GM23338 (cell line): ENCODE measurements at regions not wholly inside any gene's neighbourhood (a gene's known extent, or its start where the extent isn't known, plus 50 kb on each side); places are given as distances from the start of the nearest gene placed in this dataset.

Source experiments
- ATAC-seq: fragments of 200-7000 bp; cut with Tn5 transposase; 3 replicates; pipeline ENCODE4 v1.9.1; 2020
- DNase-seq: peaks from one replicate; pipeline ENCODE4 v3.0.0-alpha.2; 2015; ENCODE audit warnings: low spot score
- H2AFZ ChIP-seq: fragments of 200-600 bp; sonication (generic); 2 replicates; pipeline ENCODE4 v1.8.0; 2016; ENCODE audit warnings: antibody characterized with exemption, mild to moderate bottlenecking, moderate library complexity
- H3F3A ChIP-seq: fragments of 200-600 bp; sonication (generic); replicated peaks from 2 replicates; pipeline ENCODE4 v1.8.0; 2017; ENCODE audit warnings: antibody characterized with exemption, mixed run types, low read depth
- H3K27ac ChIP-seq: fragments of 200-600 bp; sonication (generic); 2 replicates; pipeline ENCODE4 v1.6.1; 2016; ENCODE audit warnings: low read depth
- H3K27me3 ChIP-seq: fragments of 200-600 bp; sonication (generic); 2 replicates; pipeline ENCODE4 v1.8.0; 2016; ENCODE audit warnings: mild to moderate bottlenecking, mixed run types, moderate library complexity; ENCODE audit not compliant: insufficient read depth
- H3K36me3 ChIP-seq: fragments of 200-600 bp; sonication (generic); 2 replicates; pipeline ENCODE4 v1.8.0; 2016; ENCODE audit warnings: mild to moderate bottlenecking; ENCODE audit not compliant: insufficient read depth
- H3K4me1 ChIP-seq: fragments of 200-600 bp; sonication (generic); 2 replicates; pipeline ENCODE4 v1.8.0; 2016; ENCODE audit warnings: mild to moderate bottlenecking, moderate library complexity; ENCODE audit not compliant: insufficient read depth
- H3K4me2 ChIP-seq: fragments of 200-600 bp; sonication (generic); 2 replicates; pipeline ENCODE4 v1.7.1; 2017; ENCODE audit warnings: mixed run types
- H3K4me3 ChIP-seq: fragments of 200-600 bp; sonication (generic); 2 replicates; pipeline ENCODE4 v1.6.1; 2016; ENCODE audit warnings: mixed run types
- H3K79me2 ChIP-seq: fragments of 200-600 bp; sonication (generic); replicated peaks from 2 replicates; pipeline ENCODE4 v1.8.0; 2017; ENCODE audit warnings: mild to moderate bottlenecking; ENCODE audit not compliant: insufficient read depth
- H3K9me2 ChIP-seq: fragments of 200-600 bp; sonication (generic); 2 replicates; pipeline ENCODE4 v1.8.0; 2017; ENCODE audit not compliant: insufficient read depth
- H4K20me1 ChIP-seq: fragments of 200-600 bp; sonication (generic); replicated peaks from 2 replicates; pipeline ENCODE4 v1.8.0; 2017; ENCODE audit warnings: mild to moderate bottlenecking; ENCODE audit not compliant: insufficient read depth
- H3K27ac Mint-ChIP-seq: 2 replicates; pipeline ENCODE4 v1.8.0; 2020; ENCODE audit warnings: inconsistent platforms, mild to moderate bottlenecking, moderate library complexity, mixed read lengths
- H3K27me3 Mint-ChIP-seq: 3 replicates; pipeline ENCODE4 v1.8.0; 2022; ENCODE audit warnings: low read depth, mild to moderate bottlenecking, moderate library complexity, mixed read lengths, inconsistent platforms; ENCODE audit not compliant: insufficient read depth, poor library complexity
- H3K36me3 Mint-ChIP-seq: 3 replicates; pipeline ENCODE4 v1.8.0; 2021; ENCODE audit warnings: low read depth, mild to moderate bottlenecking, inconsistent platforms, moderate library complexity, mixed read lengths
- H3K4me1 Mint-ChIP-seq: 3 replicates; pipeline ENCODE4 v1.8.0; 2020; ENCODE audit warnings: mild to moderate bottlenecking, inconsistent platforms, mixed read lengths
- H3K4me3 Mint-ChIP-seq: 3 replicates; pipeline ENCODE4 v1.8.0; 2021; ENCODE audit warnings: moderate library complexity, mild to moderate bottlenecking, inconsistent platforms, mixed read lengths
- H3K9me3 Mint-ChIP-seq: 3 replicates; pipeline ENCODE4 v1.8.0; 2020; ENCODE audit warnings: moderate library complexity, mild to moderate bottlenecking, inconsistent platforms, mixed read lengths
- CREB1 ChIP-seq: fragments of 250-450 bp; sonication (Bioruptor Pico); IDR thresholded peaks from 2 replicates; pipeline ENCODE4 v1.5.0; 2020; ENCODE audit warnings: low read depth, mild to moderate bottlenecking, moderate library complexity
- CTCF ChIP-seq, 2 experiments: fragments of 200-600 bp in 1 of 2; sonication (generic) in 1 of 2; conservative IDR thresholded peaks; 2 replicates each; pipeline versions ENCODE4 v1.5.1 to v1.6.1; 2016 to 2017; ENCODE audit warnings: antibody characterized with exemption in 2 of 2, low read depth in 2 of 2, mild to moderate bottlenecking in 2 of 2, moderate library complexity in 1 of 2
- ETS1 ChIP-seq: IDR thresholded peaks from 2 replicates; pipeline ENCODE4 v1.6.1; 2016; ENCODE audit warnings: antibody characterized with exemption
- EZH2 ChIP-seq: fragments of 200-600 bp; sonication (generic); IDR thresholded peaks from one replicate; pipeline ENCODE4 v1.8.0; 2017; ENCODE audit warnings: antibody characterized with exemption, mild to moderate bottlenecking, low read depth; ENCODE audit not compliant: unreplicated experiment
- EZH2phosphoT487 ChIP-seq: fragments of 200-600 bp; sonication (generic); IDR thresholded peaks from one replicate; pipeline ENCODE4 v1.8.1; 2018; ENCODE audit warnings: antibody characterized with exemption; ENCODE audit not compliant: unreplicated experiment
- JUNB ChIP-seq: IDR thresholded peaks from one replicate; pipeline ENCODE4 v1.6.1; 2016; ENCODE audit warnings: antibody characterized with exemption; ENCODE audit not compliant: unreplicated experiment
- NANOG ChIP-seq: IDR thresholded peaks from 2 replicates; pipeline ENCODE4 v1.6.1; 2016; ENCODE audit warnings: antibody characterized with exemption, borderline replicate concordance
- POLR2AphosphoS5 ChIP-seq: IDR thresholded peaks from 2 replicates; pipeline ENCODE4 v1.6.1; 2016; ENCODE audit warnings: antibody characterized with exemption, low read depth
- REST ChIP-seq: IDR thresholded peaks from one replicate; pipeline ENCODE4 v1.6.1; 2018; ENCODE audit warnings: antibody characterized with exemption; ENCODE audit not compliant: unreplicated experiment
- STAT1 ChIP-seq: IDR thresholded peaks from one replicate; pipeline ENCODE4 v1.6.1; 2016; ENCODE audit warnings: antibody characterized with exemption; ENCODE audit not compliant: unreplicated experiment
- ZNF114 ChIP-seq: fragments of 250-450 bp; sonication (Bioruptor Pico); IDR thresholded peaks from 2 replicates; pipeline ENCODE4 v1.5.0; 2020; ENCODE audit warnings: mild to moderate bottlenecking, moderate library complexity
- ZNF331 ChIP-seq: fragments of 250-450 bp; sonication (Bioruptor Pico); IDR thresholded peaks from 2 replicates; pipeline ENCODE4 v1.5.0; 2020; ENCODE audit warnings: low read depth, mild to moderate bottlenecking, moderate library complexity
- ZNF462 ChIP-seq: fragments of 250-450 bp; sonication (Bioruptor Pico); IDR thresholded peaks from 2 replicates; pipeline ENCODE4 v1.5.0; 2020; ENCODE audit warnings: mild to moderate bottlenecking, moderate library complexity

- Histone ChIP-seq H3K79me2 (no peaks in the 10 kb centered on the region), H3K4me3 (no peak overlapping the region), H2AFZ (no peak overlapping the region), H3K27ac (no peak overlapping the region), H3K4me1 (peaks cover 10% of the 10 kb centered on the region), H4K20me1 (no peaks in the 10 kb centered on the region), H3K9me2 (no peaks in the 10 kb centered on the region), H3K36me3 (no peaks in the 10 kb centered on the region), H3K27me3 (no peaks in the 10 kb centered on the region), H3K4me2 (no peak overlapping the region), H3F3A (0 out of 2 replicates have a peak, but pooled peaks cover 2% of the 10 kb centered on the region)
- ATAC-seq (peak; percentile 48), DNase-seq (no peak)
- H3K4me3 Mint-ChIP-seq = no peak overlapping the region
- TF ChIP-seq POLR2AphosphoS5 (no peak), EZH2 (no peak), ZNF114 (CRISPR knock-in tag) (no peak), EZH2phosphoT487 (no peak), NANOG (no peak), STAT1 (no peak), ZNF462 (no peak), ZNF331 (no peak), CREB1 (CRISPR knock-in tag) (no peak), ETS1 (no peak), CTCF (conservative IDR thresholded peaks at IDR 0.05; ENCODE audit: low read depth in 2 of 2) (no peak), REST (no peak), JUNB (no peak)
- H3K9me3 Mint-ChIP-seq = no peaks in the 10 kb centered on the region; the same call in 2 of the 3 replicates
- no peak overlapping the region for H3K27ac Mint-ChIP-seq
- H3K27me3 Mint-ChIP-seq = peaks cover 7% of the 10 kb centered on the region
- peaks cover 35% of the 10 kb centered on the region for H3K4me1 Mint-ChIP-seq
- no peaks in the 10 kb centered on the region for H3K36me3 Mint-ChIP-seq
Observed at GRCh38 chr1:10908266-10908665, 104.2 kb upstream of the TARDBP start.
